ENCODE measurements at regions not wholly inside any gene's neighbourhood (a gene's known extent, or its start where the extent isn't known, plus 50 kb on each side); places are given as distances from the start of the nearest gene placed in this dataset.
"Not testable (repeated sequence)": the region's sequence is repeated elsewhere in the genome, so short reads cannot be mapped to it uniquely, and the experiment has no call there.

- DNase-seq (ENCODE audit: low spot score): no peak
- H3K4me3 ChIP-seq: no peak overlapping the region
- TF ChIP-seq, protein P1, sequence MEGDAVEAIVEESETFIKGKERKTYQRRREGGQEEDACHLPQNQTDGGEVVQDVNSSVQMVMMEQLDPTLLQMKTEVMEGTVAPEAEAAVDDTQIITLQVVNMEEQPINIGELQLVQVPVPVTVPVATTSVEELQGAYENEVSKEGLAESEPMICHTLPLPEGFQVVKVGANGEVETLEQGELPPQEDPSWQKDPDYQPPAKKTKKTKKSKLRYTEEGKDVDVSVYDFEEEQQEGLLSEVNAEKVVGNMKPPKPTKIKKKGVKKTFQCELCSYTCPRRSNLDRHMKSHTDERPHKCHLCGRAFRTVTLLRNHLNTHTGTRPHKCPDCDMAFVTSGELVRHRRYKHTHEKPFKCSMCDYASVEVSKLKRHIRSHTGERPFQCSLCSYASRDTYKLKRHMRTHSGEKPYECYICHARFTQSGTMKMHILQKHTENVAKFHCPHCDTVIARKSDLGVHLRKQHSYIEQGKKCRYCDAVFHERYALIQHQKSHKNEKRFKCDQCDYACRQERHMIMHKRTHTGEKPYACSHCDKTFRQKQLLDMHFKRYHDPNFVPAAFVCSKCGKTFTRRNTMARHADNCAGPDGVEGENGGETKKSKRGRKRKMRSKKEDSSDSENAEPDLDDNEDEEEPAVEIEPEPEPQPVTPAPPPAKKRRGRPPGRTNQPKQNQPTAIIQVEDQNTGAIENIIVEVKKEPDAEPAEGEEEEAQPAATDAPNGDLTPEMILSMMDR (IDR thresholded peaks at IDR 0.05): no peak
- H3K27ac ChIP-seq: no peak overlapping the region
These were observed 398.6 kb upstream of the ANO5 start for GRCh38 chr11:21794306-21794705.

DNA sequence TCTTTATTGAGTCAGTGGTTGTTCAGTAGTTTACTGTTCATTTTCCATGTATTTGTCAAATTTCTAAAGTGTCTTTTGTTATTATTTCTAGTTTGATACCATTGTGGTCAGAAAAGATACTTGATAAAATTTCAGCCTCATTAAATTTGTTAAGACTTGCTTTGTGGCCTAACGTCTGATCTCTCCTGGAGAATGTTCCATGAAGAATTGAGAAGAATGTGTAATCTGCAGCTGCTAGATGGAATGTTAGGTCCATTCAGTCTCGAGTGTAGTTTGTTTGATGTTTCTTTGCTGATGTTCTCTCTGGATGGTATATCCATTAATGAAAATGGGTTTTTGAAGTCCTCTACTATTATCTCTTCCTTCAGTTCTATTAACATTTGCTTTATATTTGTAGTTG lies 394.7 kb upstream of the ANO5 start:
- DNase-seq (ENCODE audit: low spot score): no peak
- Histone ChIP-seq H3K4me3 (no peak overlapping the region), H3K27ac (no peak overlapping the region)
- TF ChIP-seq, protein P1 (IDR thresholded peaks at IDR 0.05): no peak

DNA sequence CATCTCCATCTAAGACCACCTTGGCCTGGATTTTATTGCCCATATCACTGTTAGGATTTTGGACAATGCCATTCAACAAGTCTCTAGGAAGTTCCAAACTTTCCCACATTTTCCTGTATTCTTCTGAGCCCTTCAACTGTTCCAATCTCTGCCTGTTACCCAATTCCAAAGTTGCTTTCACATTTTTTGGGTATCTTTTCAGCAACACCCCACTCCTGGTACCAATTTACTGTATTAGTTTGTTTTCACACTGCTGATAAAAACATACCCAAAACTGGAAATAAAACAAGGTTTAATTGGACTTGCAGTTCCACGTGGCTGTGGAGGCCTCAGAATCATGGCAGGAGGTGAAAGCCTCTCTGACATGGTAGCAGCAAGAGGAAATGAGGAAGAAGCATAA lies 388.4 kb upstream of the ANO5 start:
- not testable (repeated sequence) for H3K4me3 ChIP-seq; DNase-seq (ENCODE audit: low spot score); H3K27ac ChIP-seq

DNA sequence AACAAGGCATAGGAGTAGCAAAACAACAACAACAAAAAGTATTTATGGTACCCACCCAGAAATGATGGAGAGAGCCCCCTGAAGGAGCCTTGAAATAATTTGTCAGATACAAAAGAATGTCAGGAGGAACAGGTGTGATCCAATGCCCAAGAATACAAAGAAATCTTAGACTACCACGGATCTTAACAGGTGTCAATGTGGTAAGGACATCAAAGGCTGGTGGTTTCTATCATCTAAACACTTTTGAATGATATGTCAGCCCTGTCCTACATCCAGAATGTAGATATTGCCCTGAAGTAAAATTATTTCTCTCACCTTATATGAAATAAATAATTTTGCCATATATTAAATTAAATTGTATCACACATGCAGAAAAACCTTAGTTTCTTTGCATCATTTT lies 386.4 kb upstream of the ANO5 start:
- Histone ChIP-seq H3K4me3 (no peak overlapping the region), H3K27ac (no peak overlapping the region)
- TF ChIP-seq, protein P1 (IDR thresholded peaks at IDR 0.05): no peak
- DNase-seq (ENCODE audit: low spot score): no peak

GRCh38 chr11:21806947-21807346 lies 385.9 kb upstream of the ANO5 start:
- H3K4me3 ChIP-seq: no peak overlapping the region
- TF ChIP-seq, protein P1 (IDR thresholded peaks at IDR 0.05): no peak
- no peak for DNase-seq (ENCODE audit: low spot score)
- no peak overlapping the region for H3K27ac ChIP-seq

- DNase-seq (ENCODE audit: low spot score): no peak
- TF ChIP-seq, protein P1 (IDR thresholded peaks at IDR 0.05): no peak
- Histone ChIP-seq H3K4me3 (no peak overlapping the region), H3K27ac (no peak overlapping the region)
These were observed 385.5 kb upstream of the ANO5 start for GRCh38 chr11:21807350-21807749.

- TF ChIP-seq, protein P1 (IDR thresholded peaks at IDR 0.05): no peak
- DNase-seq (ENCODE audit: low spot score): no peak
- H3K4me3 ChIP-seq: no peak overlapping the region
- no peak overlapping the region for H3K27ac ChIP-seq
These were observed 382.2 kb upstream of the ANO5 start for GRCh38 chr11:21810650-21811049.

GRCh38 chr11:21811572-21811971 lies 381.3 kb upstream of the ANO5 start:
- TF ChIP-seq, protein P1 (IDR thresholded peaks at IDR 0.05): no peak
- DNase-seq (ENCODE audit: low spot score): no peak
- no peak overlapping the region for H3K4me3 ChIP-seq
- no peak overlapping the region for H3K27ac ChIP-seq
